GM18909 (cell line): ENCODE measurements at regions not wholly inside any gene's neighbourhood (a gene's known extent, or its start where the extent isn't known, plus 50 kb on each side); places are given as distances from the start of the nearest gene placed in this dataset.
"Not testable (repeated sequence)": the region's sequence is repeated elsewhere in the genome, so short reads cannot be mapped to it uniquely, and the experiment has no call there.

Source experiments
- ATAC-seq: cut with Tn5 transposase; IDR thresholded peaks from one replicate; pipeline ENCODE4 v1.9.1; 2021; ENCODE audit warnings: mild to moderate bottlenecking; ENCODE audit not compliant: unreplicated experiment, poor library complexity

DNA sequence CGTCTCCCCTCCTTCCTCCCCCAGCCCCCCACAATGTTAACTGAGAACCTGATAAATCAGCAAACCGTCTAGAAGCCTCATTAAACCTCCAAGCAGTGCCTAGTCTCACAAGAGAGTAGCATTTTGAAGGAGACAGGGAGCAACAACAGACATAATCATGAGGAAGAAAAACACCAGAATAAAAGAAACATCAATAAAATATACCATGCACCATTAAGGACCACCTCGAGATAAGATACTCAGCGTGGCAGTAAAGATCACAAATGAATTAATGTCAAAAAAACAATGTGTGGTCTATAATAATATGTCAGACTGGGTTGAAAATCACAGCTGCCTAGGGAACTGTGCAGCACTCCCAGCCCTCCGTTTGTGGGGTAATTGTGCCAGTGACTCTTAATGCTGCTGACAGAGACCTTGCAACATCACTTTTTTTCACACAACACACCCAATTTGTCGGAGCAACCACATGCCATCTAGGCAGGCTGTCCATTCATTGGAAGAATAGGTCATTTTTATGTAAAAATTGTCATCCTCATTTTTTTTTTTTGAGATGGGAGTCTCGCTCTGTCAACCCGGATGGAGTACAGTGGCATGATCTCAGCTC lies 450.8 kb upstream of the WWC1 start:
- no peak for ATAC-seq

DNA sequence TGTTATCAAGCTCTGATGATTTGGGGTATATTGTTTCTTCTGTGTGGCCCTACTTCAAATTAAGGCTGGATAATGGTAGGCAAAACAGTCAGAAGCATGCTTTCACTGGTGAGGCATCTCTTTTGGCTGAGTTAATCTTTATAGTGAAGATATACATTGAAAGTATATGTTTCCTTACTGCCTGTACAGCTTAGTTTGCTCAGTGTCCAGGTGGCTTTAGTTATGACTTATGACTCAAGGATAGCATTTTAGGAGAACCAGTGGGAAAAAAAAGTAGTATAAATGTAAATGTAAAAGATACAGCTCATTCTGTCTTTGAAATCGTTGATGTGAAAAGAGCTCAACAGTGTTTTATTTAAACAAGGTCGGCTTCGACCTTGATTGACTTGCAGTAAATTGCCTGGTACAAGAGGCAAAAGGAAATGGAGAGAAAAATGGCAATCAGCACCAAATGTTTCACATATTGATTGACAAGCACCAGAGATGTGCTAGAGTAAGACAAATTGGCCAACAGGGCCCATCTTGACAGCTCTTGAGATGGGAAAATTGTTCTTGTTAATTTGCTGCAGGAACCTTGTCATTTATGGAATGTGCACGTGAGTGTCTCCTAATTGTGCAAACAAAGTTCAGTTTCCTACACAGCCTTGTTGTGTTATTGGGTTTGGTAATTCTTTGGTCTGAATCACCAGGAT lies 447.4 kb upstream of the WWC1 start:
- ATAC-seq: no peak

DNA sequence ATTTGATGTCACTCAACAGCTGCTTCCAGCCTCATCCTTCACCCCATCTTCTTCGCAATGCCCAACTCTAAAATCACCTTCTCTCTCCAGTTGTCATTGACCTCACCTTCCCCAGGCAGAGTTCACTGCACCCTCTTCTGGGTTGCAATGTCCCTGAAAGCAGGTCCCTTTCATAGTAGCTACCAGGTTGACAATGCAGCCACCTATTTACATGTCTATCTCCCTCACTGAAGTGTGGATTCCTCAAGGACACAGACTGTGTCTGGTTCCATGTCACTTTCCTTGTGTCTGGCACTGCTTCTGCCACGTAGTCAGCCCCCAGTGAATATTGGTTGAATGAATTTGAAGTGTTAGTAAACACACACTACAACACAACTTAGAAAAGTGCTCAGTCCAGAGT lies 445.5 kb upstream of the WWC1 start:
- no peak for ATAC-seq

DNA sequence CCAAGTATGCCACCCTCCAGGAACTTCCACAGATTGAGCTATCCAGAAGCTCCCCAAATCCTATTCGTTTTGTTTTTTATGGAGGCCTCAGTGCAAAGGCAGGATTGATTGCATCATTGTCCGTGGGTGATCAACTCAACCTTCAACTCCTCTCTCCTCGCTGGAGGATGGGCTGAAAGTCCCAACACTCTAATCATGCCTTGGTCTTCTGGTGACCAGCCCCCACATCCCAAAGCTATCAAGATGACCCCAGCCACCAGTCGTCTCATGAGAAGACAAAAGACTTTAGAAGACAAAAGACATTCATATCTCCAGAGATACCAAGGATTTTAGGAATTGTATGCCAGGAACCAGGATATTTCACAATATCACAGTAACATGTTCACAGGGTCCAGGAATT lies 441.6 kb upstream of the WWC1 start:
- ATAC-seq: no peak

DNA sequence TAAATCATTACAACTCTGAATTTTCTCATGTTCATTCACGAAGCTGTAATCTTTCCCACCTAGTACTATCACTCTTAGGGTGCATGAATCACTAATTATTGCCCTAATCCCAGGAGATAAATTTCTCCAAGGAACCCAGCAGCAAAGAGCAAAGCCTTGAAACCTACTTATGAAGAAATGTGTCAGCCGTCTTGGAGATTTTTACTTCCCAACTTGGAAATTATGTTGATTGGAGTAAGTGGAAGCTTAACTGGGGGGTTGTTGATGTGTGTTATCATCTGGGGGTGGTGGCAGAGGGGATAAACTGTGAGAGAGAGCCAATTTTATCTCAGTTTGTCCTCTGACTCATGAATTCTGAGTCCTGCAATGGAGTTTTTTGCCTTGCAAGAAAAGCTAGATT lies 440.5 kb upstream of the WWC1 start:
- ATAC-seq: no peak

DNA sequence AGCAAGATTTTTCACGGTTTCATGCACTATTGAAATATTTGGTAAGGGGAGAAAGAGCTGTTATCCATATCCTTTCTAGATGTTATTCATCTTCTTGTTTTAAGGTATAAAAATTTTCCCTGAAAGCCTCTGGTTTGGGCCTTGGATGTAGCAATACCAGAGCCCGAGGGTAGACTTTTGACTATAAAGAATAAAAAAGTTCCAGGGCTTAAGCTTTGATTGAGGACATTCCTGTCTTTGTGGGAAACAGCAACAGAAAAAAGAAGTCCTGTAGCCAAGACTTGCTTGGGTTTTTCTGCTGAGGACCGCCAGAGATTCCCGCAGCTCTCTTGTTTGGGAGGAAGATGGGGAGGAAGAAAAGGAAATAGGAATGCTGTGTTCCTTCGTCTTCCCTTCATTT lies 440.0 kb upstream of the WWC1 start:
- no peak for ATAC-seq

DNA sequence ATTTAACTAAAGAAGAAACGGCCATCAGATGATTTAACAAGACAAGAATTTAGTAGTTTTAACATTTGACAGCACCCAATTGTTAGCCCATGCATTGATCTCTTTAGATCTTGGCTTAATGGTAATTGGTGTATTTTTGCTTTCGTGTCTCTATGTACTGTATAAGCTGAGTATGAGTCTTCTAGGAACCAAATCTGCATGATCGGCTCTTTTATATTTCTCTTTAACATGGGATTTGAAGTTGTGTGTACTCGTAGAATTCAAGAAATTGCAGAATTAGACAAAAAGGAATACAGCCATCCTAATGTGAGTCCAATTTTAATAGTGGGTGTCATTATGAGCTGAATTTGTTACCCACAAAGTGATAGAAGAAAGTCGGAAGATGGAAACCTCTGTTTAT lies 438.9 kb upstream of the WWC1 start:
- no peak for ATAC-seq

DNA sequence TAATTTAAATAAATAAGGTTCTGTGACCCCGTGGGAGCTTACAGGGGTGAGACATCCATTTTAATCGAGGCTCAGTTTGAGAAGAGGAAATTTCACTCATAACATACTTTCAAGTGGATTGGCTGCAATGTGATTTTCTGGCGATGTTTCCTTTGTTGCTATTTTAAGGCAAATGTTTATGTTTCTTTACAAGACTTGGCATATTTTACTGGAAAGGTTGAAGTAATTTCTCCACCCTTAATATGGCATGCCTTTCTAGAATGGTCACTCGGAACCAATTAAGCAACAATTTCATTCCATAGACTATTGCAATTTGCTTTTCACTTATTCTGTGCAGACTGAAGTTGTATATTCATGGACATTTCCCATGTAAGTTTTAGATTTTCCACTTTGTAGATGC lies 438.0 kb upstream of the WWC1 start:
- no peak for ATAC-seq

DNA sequence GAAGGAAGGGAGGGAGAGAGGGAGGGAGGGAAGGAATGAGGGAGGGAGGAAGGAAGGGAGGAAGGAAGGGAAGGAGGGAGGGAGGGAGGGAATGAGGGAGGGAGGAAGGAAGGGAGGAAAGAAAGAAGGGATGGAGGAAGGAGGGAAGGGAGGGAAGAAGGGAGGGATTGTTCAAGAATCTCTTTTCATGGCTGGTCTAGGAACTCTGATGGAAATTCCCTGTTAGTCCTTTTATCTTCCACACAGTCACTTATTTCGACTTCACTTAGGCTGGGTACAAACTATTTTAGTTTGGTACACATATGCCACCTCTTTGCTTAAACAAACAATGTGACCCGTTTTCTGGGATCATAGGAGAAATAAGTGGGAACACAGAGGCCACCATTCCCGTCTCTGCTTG lies 435.6 kb upstream of the WWC1 start:
- ATAC-seq: no peak

DNA sequence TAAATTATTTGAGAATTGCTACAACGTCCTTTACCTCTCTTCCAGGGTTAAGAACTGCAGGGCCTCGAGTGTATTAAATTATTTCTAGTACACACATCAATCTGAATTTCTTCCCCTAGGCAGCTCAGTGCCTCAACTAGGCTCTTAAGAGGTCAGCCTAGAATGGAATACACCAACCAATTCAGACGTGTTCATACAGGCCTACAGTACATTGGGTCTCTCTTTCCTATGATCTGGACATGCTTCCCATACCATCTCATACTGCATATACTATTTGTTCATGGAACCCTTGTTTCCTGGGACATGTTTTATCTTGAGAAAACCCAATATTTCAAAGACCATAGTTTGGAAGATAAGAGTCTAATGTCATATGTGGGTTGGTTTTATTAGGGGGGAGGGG lies 434.1 kb upstream of the WWC1 start:
- ATAC-seq: no peak

DNA sequence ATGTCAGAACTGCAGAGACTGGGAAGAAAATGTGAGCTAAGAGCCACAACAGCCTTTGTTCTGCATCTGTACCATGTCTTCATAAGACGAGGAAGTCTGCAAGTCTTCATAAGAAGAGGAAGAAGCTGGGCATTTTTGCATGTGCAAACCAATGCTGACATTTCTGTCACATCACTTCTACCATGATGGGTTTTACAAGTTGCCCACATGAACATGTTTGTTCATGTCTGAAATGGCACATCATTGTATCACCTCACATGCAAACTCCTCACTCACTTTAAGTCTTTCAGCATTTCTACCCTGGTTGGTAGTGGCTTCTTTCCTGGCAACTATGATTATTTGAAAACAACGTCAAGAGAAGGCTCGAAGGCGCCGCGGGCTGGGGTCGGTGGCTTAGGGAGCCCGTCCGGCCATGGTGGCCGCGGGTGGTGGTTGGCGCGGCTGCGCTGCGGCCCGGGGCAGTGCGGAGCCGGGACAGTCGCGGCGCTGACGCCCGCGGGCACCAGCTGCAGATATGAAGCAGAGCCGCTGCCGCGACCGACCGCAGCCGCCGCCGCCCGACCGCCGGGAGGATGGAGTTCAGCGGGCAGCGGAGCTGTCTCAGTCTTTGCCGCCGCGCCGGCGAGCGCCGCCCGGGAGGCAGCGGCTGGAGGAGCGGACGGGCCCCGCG lies 433.1 kb upstream of the WWC1 start:
- not testable (repeated sequence) for ATAC-seq

DNA sequence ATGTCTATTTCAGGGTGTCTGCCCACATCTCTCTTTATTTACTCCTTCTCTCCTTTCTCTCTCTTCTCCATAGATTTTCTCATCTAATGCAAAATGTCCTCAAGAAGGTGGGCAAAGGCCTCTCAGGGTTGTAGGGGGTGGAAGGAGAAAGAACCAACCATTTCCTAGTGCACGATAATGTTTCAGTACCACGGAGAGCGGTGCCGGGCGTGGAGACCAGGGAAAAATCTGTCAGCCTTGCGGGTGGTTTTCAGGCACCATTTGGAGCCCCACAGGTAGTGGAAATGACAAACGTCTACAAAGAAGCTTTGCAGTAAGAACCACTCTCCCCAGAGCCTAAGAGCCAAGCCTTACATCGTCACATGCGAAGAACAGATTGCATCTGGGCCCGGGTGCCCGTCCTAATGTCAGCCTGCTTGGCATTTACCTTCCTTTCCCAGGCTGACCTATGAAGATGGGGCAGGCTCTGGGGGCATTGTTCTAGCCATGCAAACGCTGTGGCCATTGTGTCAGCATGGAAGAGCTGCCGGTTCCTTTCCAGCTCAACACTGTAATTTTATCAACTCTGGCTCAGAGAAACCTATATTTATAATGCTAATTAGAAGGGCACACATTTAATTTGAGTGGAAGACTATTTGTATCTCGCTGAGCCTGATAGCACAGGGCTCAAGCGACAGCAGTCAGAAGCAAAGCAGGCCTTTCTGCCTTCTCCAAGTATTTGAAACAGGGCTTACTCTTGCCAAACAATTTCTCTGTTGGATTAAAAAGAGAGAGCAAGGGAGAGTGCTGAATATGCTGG lies 430.1 kb upstream of the WWC1 start:
- ATAC-seq: no peak

DNA sequence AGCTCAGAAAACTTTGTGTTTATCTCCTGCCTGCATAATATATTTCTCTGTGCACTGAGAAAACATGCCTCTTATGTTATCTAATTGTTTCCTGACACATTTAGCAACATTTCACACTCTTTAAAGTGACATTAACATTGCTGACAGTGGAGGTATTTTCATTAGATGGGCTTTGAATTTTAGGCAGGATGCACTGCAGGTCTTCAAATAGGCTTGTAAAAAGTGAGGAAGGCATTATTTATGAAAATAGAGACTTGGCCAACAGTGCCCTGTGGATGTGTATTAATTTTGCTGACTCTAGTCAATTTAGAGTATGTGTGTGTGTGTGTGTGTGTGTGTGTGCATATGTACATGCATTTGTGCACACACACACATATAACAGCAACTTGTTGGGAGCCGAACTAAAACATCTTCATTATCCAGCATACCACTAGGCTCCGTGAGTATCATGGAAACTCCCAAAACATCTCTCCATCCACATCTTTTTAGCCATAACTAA lies 429.5 kb upstream of the WWC1 start:
- no peak for ATAC-seq

DNA sequence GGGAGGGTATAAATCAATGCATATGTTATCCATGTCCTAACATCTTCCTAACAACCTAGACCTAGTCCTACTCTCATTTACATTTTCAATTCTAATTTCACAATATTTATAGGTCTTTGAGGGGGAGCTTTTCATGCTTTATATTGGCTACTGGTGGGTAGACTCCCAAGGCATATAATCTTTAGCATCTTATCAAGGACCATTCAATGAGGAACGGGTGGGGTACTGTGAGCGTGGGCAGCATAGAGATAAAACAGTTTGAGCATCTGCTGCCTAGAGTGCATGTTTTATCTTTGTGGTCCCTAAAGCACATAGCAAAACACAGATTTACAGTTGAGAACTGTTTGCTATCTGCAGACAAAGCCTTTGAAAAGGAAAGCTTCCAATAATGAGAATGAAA lies 427.6 kb upstream of the WWC1 start:
- ATAC-seq: no peak

DNA sequence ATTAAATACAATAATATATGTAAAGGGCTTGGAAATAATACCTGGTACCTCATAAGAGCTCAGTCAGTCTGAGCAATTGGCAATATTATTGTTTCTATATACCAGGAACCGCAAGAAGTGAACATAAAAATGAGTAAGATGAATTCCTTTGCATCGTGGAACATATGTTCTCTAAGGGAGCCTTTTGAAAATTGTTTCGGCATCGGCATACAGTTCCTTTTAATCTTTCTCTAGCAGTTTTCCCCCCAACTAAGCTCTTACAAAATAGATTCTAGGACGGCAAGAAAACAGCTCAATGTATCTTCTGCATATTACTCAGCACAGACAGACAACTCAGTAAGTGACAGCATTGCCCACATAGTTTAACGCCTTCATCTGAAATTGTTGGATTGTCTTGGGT lies 426.6 kb upstream of the WWC1 start:
- no peak for ATAC-seq

DNA sequence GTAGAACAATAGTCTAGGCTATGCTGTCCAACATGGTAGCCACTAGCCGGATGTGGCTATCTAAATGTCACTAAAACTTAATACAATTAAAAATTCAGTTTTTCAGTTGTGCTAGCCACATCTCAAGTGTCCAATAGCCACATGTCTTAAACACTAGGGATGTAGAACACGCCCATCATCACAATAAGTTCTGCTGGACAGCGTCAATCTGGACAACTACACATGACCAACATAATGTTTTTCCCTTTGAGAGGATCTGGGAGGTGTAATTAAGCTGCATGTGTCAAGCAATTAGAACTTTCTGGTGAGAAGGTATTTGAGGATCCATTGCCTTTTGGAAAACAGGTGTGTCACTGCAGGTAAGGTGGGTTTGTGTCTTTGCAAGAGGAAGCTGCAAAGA lies 424.6 kb upstream of the WWC1 start:
- no peak for ATAC-seq

DNA sequence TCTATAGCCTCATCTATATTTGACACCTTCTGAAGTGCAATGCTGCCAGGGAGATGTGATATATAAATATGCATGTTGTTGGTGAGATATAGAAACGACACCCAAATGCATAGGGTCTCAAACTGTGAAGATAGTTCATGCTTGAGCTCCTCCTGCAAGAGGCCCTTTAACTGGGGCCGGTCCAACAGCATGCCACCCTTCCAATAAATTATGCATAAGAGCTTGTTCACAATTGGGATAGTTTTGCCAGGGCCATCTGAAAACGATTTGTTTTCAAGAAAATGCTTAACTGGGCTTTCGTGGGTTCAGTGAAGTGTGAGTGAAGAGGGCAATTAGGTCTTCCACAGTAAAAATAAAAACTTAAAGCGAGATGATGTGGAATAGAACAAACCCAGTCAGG lies 424.2 kb upstream of the WWC1 start:
- no peak for ATAC-seq

DNA sequence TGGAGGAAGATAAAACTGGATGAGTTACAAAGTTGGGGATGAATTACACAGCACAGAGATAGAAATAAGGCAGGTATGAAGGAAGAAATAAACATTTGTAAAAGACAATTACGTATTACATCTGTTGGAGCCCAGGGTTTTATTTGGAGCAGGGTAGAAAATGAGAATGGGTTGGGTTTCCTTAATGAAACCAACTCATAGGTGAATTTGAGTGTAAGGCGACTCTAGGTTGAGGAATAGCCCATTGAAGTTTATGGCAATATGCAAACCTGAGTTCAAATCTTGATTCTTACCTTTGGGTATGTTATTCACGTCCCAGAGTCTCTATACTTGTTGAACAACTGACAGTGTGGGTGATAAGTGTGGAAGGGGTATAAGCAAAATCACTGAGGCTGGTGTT lies 422.3 kb upstream of the WWC1 start:
- ATAC-seq: no peak

DNA sequence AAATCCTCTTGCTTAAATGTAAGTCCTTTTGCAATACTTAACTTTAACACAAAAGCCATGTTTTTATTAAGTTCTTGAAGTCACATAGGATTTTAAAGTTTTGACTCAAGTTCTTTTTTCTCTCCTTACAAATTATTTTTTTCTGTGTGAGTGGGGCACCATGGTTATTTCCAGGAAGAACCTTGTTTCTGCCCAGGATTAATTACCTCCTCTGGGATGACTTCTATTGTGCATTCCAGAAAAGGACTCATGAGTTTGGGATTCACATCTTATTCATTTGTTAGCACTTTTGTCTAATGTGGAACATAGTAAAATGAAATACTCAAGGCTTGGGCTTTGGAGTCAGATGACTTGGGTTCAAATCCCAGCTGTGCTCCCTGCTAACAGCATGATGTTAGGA lies 421.4 kb upstream of the WWC1 start:
- ATAC-seq: no peak

DNA sequence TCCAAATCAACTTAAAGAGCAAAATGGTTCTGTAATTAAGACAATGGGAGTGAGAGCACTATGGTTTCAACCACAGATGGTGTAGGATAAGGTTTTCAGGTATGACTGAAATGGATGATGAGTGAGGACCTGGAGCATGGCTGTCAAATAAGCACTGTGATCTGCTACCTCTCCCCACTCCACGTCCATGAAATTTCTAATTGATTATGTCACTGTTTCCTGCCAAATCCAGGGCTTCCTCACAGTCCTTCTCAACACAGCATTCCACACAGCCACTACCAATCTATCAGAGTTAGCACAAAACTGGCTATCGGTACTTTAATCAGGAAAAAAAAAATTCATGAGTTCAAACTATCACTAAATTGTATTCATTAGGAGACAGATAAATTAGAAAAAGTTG lies 420.4 kb upstream of the WWC1 start:
- ATAC-seq: no peak

DNA sequence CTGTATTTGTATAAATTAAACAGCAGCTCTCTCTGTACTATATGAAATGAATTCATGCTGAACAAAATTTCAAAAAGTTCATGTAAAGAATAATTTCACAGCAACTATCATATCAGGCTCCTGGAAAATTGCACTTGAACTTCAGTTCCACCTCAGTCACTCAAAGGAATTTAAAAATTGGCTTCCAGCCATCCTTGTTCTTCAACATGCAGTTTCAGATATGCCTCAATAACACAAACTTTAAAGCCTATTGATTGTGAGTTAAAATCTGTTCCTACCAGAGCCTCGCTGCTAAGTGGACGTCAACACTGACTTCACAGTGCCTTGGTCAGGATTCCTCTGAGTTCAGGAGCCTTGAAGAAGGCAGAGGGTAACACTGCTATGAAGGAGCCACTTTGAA lies 418.7 kb upstream of the WWC1 start:
- no peak for ATAC-seq
